ENCODE measurements at regions not wholly inside any gene's neighbourhood (a gene's known extent, or its start where the extent isn't known, plus 50 kb on each side); places are given as distances from the start of the nearest gene placed in this dataset.

- H3K9me2 ChIP-seq (ENCODE audit: insufficient read depth): no peaks in the 10 kb centered on the region
- ChIA-PET CTCF (no interaction called here), POLR2A (no interaction called here), RAD21 (ENCODE audit: low non-redundant PET in 1 of 2, low total read pairs in 2 of 2, uncharacterized antibody in 2 of 2, unreplicated experiment in 2 of 2) (no interaction called here)
- ATAC-seq: no peak
- H3K9me3 ChIP-seq (ENCODE audit: control insufficient read depth in 1 of 2, insufficient read depth in 1 of 2, low read depth in 1 of 2, low read length in 2 of 2): no peaks in the 10 kb centered on the region
- H2AFZ ChIP-seq (ENCODE audit: low read depth, low read length, poor library complexity, severe bottlenecking): no peak overlapping the region
- no peak overlapping the region for H3K4me2 ChIP-seq (ENCODE audit: low read length)
- H3K79me2 ChIP-seq (ENCODE audit: insufficient read depth, low read length): no peaks in the 10 kb centered on the region
- H3K27me3 ChIP-seq (ENCODE audit: insufficient read depth, low read length): no peaks in the 10 kb centered on the region
- no peaks in the 10 kb centered on the region for H3K36me3 ChIP-seq (ENCODE audit: control insufficient read depth in 1 of 2, insufficient read depth in 2 of 2, low read length in 2 of 2)
- no peak for DNase-seq (ENCODE audit: low read depth, low spot score)
- H3K9ac ChIP-seq (ENCODE audit: low read length): no peak overlapping the region
- no peak overlapping the region for H3K27ac ChIP-seq (ENCODE audit: low read depth, low read length)
- no peak overlapping the region for H3K4me3 ChIP-seq (replicated peaks in 1 of 2; ENCODE audit: low read depth in 1 of 2, low read length in 2 of 2)
- BruUV-seq (replicated peaks): no TSS peak
- H4K20me1 ChIP-seq (ENCODE audit: insufficient read depth): no peaks in the 10 kb centered on the region
- intact Hi-C loops (cut with micrococcal nuclease): no loop called here
- TF ChIP-seq FOSL1 (IDR thresholded peaks at IDR 0.05; ENCODE audit: low read depth) (no peak), SRF (IDR thresholded peaks at IDR 0.05; ENCODE audit: low read depth) (no peak)
- no peaks in the 10 kb centered on the region for H3K4me1 ChIP-seq (ENCODE audit: control insufficient read depth in 1 of 2, insufficient read depth in 2 of 2, low read length in 2 of 2)
Observed at GRCh38 chr9:16950051-16950450, 79.6 kb upstream of the BNC2 start.

- no peak overlapping the region for H2AFZ ChIP-seq (ENCODE audit: low read depth, low read length, poor library complexity, severe bottlenecking)
- ATAC-seq (no peak), DNase-seq (ENCODE audit: low read depth, low spot score) (no peak)
- H3K4me2 ChIP-seq (ENCODE audit: low read length): no peak overlapping the region
- RAD21 ChIA-PET (ENCODE audit: low non-redundant PET in 1 of 2, low total read pairs in 2 of 2, uncharacterized antibody in 2 of 2, unreplicated experiment in 2 of 2): no interaction called here
- BruUV-seq (replicated peaks): no TSS peak
- no peaks in the 10 kb centered on the region for H3K4me1 ChIP-seq (ENCODE audit: control insufficient read depth in 1 of 2, insufficient read depth in 2 of 2, low read length in 2 of 2)
- H3K9me2 ChIP-seq (ENCODE audit: insufficient read depth): no peaks in the 10 kb centered on the region
- H4K20me1 ChIP-seq (ENCODE audit: insufficient read depth): no peaks in the 10 kb centered on the region
- no peaks in the 10 kb centered on the region for H3K9me3 ChIP-seq (ENCODE audit: control insufficient read depth in 1 of 2, insufficient read depth in 1 of 2, low read depth in 1 of 2, low read length in 2 of 2)
- H3K27ac ChIP-seq (ENCODE audit: low read depth, low read length): no peak overlapping the region
- H3K36me3 ChIP-seq (ENCODE audit: control insufficient read depth in 1 of 2, insufficient read depth in 2 of 2, low read length in 2 of 2): no peaks in the 10 kb centered on the region
- no peak for TF ChIP-seq RAD21 (IDR thresholded peaks at IDR 0.05; ENCODE audit: low read depth)
- TF ChIP-seq SRF (IDR thresholded peaks at IDR 0.05; ENCODE audit: low read depth): no peak
- TF ChIP-seq EGR1 (IDR thresholded peaks at IDR 0.05; ENCODE audit: low read depth): no peak
- no peak for TF ChIP-seq SIN3A (IDR thresholded peaks at IDR 0.05; ENCODE audit: low read depth)
- TF ChIP-seq ELF1 (IDR thresholded peaks at IDR 0.05; ENCODE audit: borderline replicate concordance, low read depth): no peak
- TF ChIP-seq ZNF274 (IDR thresholded peaks at IDR 0.05; ENCODE audit: low read depth, low read length): no peak
- no peak for TF ChIP-seq POLR2AphosphoS5 (IDR thresholded peaks at IDR 0.05; ENCODE audit: low read depth, low read length)
- TF ChIP-seq, protein P1, sequence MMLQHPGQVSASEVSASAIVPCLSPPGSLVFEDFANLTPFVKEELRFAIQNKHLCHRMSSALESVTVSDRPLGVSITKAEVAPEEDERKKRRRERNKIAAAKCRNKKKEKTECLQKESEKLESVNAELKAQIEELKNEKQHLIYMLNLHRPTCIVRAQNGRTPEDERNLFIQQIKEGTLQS (IDR thresholded peaks at IDR 0.05): no peak
- TF ChIP-seq YY1 (IDR thresholded peaks at IDR 0.05; ENCODE audit: extremely low read depth, insufficient replicate concordance, low read depth, low read length): no peak
- no peak for TF ChIP-seq FOSL1 (IDR thresholded peaks at IDR 0.05; ENCODE audit: low read depth)
- no peaks in the 10 kb centered on the region for H3K79me2 ChIP-seq (ENCODE audit: insufficient read depth, low read length)
- no peaks in the 10 kb centered on the region for H3K27me3 ChIP-seq (ENCODE audit: insufficient read depth, low read length)
- CTCF ChIA-PET: no interaction called here
- POLR2A ChIA-PET: no interaction called here
- H3K9ac ChIP-seq (ENCODE audit: low read length): no peak overlapping the region
- intact Hi-C loops (cut with micrococcal nuclease): no loop called here
- no peak overlapping the region for H3K4me3 ChIP-seq (replicated peaks in 1 of 2; ENCODE audit: low read depth in 1 of 2, low read length in 2 of 2)
Observed at GRCh38 chr9:16930578-16930977, 60.1 kb upstream of the BNC2 start.

Measured in HCT116 (cell line).